H1 (cell line): ENCODE measurements at regions not wholly inside any gene's neighbourhood (a gene's known extent, or its start where the extent isn't known, plus 50 kb on each side); places are given as distances from the start of the nearest gene placed in this dataset.

Experiments
- CTCF ChIA-PET: fragments of 300-600 bp; sonication (Branson Sonifier 250); formaldehyde crosslinking; loops from one replicate; lab custom pipeline; 2021; ENCODE audit not compliant: partially characterized antibody; lab: Charles Lee
- POLR2A ChIA-PET: fragments of 300-600 bp; sonication (Branson Sonifier 250); formaldehyde crosslinking; loops from one replicate; lab custom pipeline; 2021; ENCODE audit warnings: inconsistent platforms; ENCODE audit not compliant: partially characterized antibody; lab: Charles Lee
- DNase-seq, 2 experiments: peaks; one replicate each; pipeline versions ENCODE4 v3.0.0 to v3.0.0-alpha.2; 2010 to 2022; ENCODE audit warnings: low spot score in 2 of 2, low read depth in 1 of 2, mixed read lengths in 1 of 2
- FAIRE-seq: peaks from 2 replicates; lab custom pipeline; 2011; peaks lifted over from hg19 to GRCh38; lab: Jason Lieb, UNC
- H2AFZ ChIP-seq: 2 replicates; pipeline ENCODE4 v1.8.1; 2012; ENCODE audit warnings: low read length, inconsistent platforms
- H2AK5ac ChIP-seq: 2 replicates; pipeline ENCODE4 v1.6.1; 2013; ENCODE audit warnings: low read depth, low read length
- H2BK120ac ChIP-seq: replicated peaks from 2 replicates; pipeline ENCODE3; 2013; ENCODE audit warnings: low read depth, low read length, inconsistent platforms
- H2BK12ac ChIP-seq: 2 replicates; pipeline ENCODE4 v1.6.1; 2013; ENCODE audit warnings: low read depth, low read length
- H2BK15ac ChIP-seq: 2 replicates; pipeline ENCODE4 v1.6.1; 2013; ENCODE audit warnings: low read length
- H2BK20ac ChIP-seq: 2 replicates; pipeline ENCODE4 v1.6.1; 2013; ENCODE audit warnings: low read length
- H2BK5ac ChIP-seq: 2 replicates; pipeline ENCODE4 v1.6.1; 2013; ENCODE audit warnings: low read depth, low read length
- H3K14ac ChIP-seq: 2 replicates; pipeline ENCODE4 v1.6.1; 2013; ENCODE audit warnings: inconsistent platforms; ENCODE audit not compliant: insufficient read length
- H3K18ac ChIP-seq: 2 replicates; pipeline ENCODE4 v1.6.1; 2013; ENCODE audit warnings: low read length; ENCODE audit errors: extremely low read depth
- H3K23ac ChIP-seq: 2 replicates; pipeline ENCODE4 v1.6.1; 2013; ENCODE audit warnings: inconsistent platforms; ENCODE audit not compliant: insufficient read length
- H3K23me2 ChIP-seq: 2 replicates; pipeline ENCODE4 v1.6.1; 2013; ENCODE audit warnings: low read depth, low read length
- H3K27ac ChIP-seq: 2 replicates; pipeline ENCODE4 v1.6.1; 2011; ENCODE audit warnings: low read depth, low read length, inconsistent platforms
- H3K27me3 ChIP-seq, 4 experiments: replicated peaks in 1 of 4; 1 replicate in 1 of 4; 2 replicates in 3 of 4; pipeline versions ENCODE4 v1.6.1 to v1.8.1; 2011 to 2013; ENCODE audit warnings: low read length in 3 of 4, mild to moderate bottlenecking in 3 of 4, inconsistent platforms in 2 of 4, mixed read lengths in 2 of 4, moderate library complexity in 1 of 4; ENCODE audit not compliant: control insufficient read depth in 3 of 4, insufficient read depth in 3 of 4; ENCODE audit errors: extremely low read depth in 1 of 4
- H3K36me3 ChIP-seq, 4 experiments: 2 replicates each; pipeline versions ENCODE4 v1.6.1 to v1.8.1; 2011 to 2013; ENCODE audit warnings: mild to moderate bottlenecking in 4 of 4, low read length in 3 of 4, moderate library complexity in 2 of 4, control low read depth in 1 of 4, inconsistent platforms in 1 of 4; ENCODE audit not compliant: insufficient read depth in 4 of 4, control insufficient read depth in 2 of 4
- H3K4ac ChIP-seq: replicated peaks from 2 replicates; pipeline ENCODE3; 2013; ENCODE audit warnings: low read length, low read depth, mixed read lengths, inconsistent platforms; ENCODE audit not compliant: insufficient read length
- H3K4me1 ChIP-seq, 4 experiments: replicated peaks in 1 of 4; 1 replicate in 1 of 4; 2 replicates in 3 of 4; pipeline versions ENCODE4 v1.6.1 to v1.8.1; 2011 to 2013; ENCODE audit warnings: low read length in 3 of 4, inconsistent platforms in 2 of 4, mixed read lengths in 1 of 4; ENCODE audit not compliant: insufficient read depth in 4 of 4, control insufficient read depth in 3 of 4
- H3K4me2 ChIP-seq, 2 experiments: 2 replicates each; pipeline versions ENCODE4 v1.6.1 to v1.8.1; 2011 to 2013; ENCODE audit warnings: low read depth in 2 of 2, low read length in 2 of 2, control low read depth in 1 of 2, inconsistent platforms in 1 of 2, mild to moderate bottlenecking in 1 of 2; ENCODE audit not compliant: insufficient read depth in 1 of 2
- H3K4me3 ChIP-seq, 4 experiments: fragments of 200-600, 300-600 bp in 1 of 4; sonication (generic), shearing (Covaris generic), sonication (Bioruptor Twin) in 1 of 4; 2 replicates each; pipeline versions ENCODE4 v1.5.1 to v1.8.1; 2011 to 2016; ENCODE audit warnings: low read length in 4 of 4, low read depth in 3 of 4, control low read depth in 2 of 4, inconsistent platforms in 2 of 4, mild to moderate bottlenecking in 2 of 4, mixed read lengths in 1 of 4, moderate library complexity in 1 of 4; ENCODE audit not compliant: insufficient read depth in 2 of 4; ENCODE audit errors: extremely low read depth in 1 of 4
- H3K56ac ChIP-seq: replicated peaks from 2 replicates; pipeline ENCODE3; 2013; ENCODE audit warnings: low read depth, mild to moderate bottlenecking, mixed read lengths, low read length, inconsistent platforms; ENCODE audit not compliant: insufficient read length
- H3K79me1 ChIP-seq: 2 replicates; pipeline ENCODE4 v1.6.1; 2013; ENCODE audit warnings: low read depth, low read length, control low read depth
- H3K79me2 ChIP-seq, 2 experiments: 2 replicates each; pipeline versions ENCODE4 v1.6.1 to v1.8.1; 2012 to 2013; ENCODE audit warnings: low read length in 2 of 2, mild to moderate bottlenecking in 2 of 2, inconsistent platforms in 1 of 2; ENCODE audit not compliant: insufficient read depth in 2 of 2, control insufficient read depth in 1 of 2
- H3K9ac ChIP-seq, 4 experiments: replicated peaks in 1 of 4; 1 replicate in 1 of 4; 2 replicates in 3 of 4; pipeline versions ENCODE4 v1.6.1 to v1.8.1; 2011 to 2013; ENCODE audit warnings: low read depth in 3 of 4, low read length in 3 of 4, control low read depth in 2 of 4, mild to moderate bottlenecking in 2 of 4, moderate library complexity in 2 of 4, inconsistent platforms in 1 of 4; ENCODE audit errors: extremely low read depth in 1 of 4
- H3K9me3 ChIP-seq, 2 experiments: 2 replicates each; pipeline versions ENCODE4 v1.6.1 to v1.8.1; 2012 to 2013; ENCODE audit warnings: mild to moderate bottlenecking in 2 of 2, moderate library complexity in 2 of 2, control low read depth in 1 of 2, inconsistent platforms in 1 of 2, low read depth in 1 of 2, low read length in 1 of 2, mixed read lengths in 1 of 2; ENCODE audit not compliant: insufficient read depth in 2 of 2
- H4K20me1 ChIP-seq, 2 experiments: replicated peaks in 1 of 2; 2 replicates each; pipeline versions ENCODE3 to v1.8.1; 2011 to 2013; ENCODE audit warnings: inconsistent platforms in 2 of 2, low read length in 2 of 2, mild to moderate bottlenecking in 1 of 2; ENCODE audit not compliant: insufficient read depth in 2 of 2, control insufficient read depth in 1 of 2
- H4K5ac ChIP-seq: 2 replicates; pipeline ENCODE4 v1.6.1; 2013; ENCODE audit warnings: low read length, low read depth, mixed read lengths, inconsistent platforms; ENCODE audit not compliant: insufficient read length
- H4K8ac ChIP-seq: 2 replicates; pipeline ENCODE4 v1.8.0; 2013; ENCODE audit warnings: mild to moderate bottlenecking, moderate library complexity, low read length, inconsistent platforms; ENCODE audit not compliant: insufficient read depth; ENCODE audit errors: extremely low read depth
- H4K91ac ChIP-seq: replicated peaks from 2 replicates; pipeline ENCODE3; 2013; ENCODE audit warnings: low read length, mixed read lengths, inconsistent platforms; ENCODE audit not compliant: insufficient read length
- BCL11A ChIP-seq, 2 experiments: IDR thresholded peaks; one replicate each; pipeline ENCODE4 v1.6.1; 2011; ENCODE audit warnings: low read depth in 2 of 2, low read length in 2 of 2, mild to moderate bottlenecking in 2 of 2
- CHD2 ChIP-seq: IDR thresholded peaks from 2 replicates; pipeline ENCODE4 v1.6.1; 2012; ENCODE audit warnings: low read length, improper control_type of control experiment
- EP300 ChIP-seq, 2 experiments: IDR thresholded peaks; 1 replicate in 1 of 2; 2 replicates in 1 of 2; pipeline ENCODE4 v1.6.1; 2011 to 2012; ENCODE audit warnings: low read depth in 2 of 2, low read length in 2 of 2, mild to moderate bottlenecking in 2 of 2, borderline replicate concordance in 1 of 2, inconsistent platforms in 1 of 2, moderate library complexity in 1 of 2
- GTF2F1 ChIP-seq: IDR thresholded peaks from 2 replicates; pipeline ENCODE4 v1.6.1; 2012; ENCODE audit warnings: low read depth, low read length, improper control_type of control experiment, borderline replicate concordance
- HDAC2 ChIP-seq, 2 experiments: fragments of 300-600 bp in 1 of 2; sonication (generic) in 1 of 2; IDR thresholded peaks; 2 replicates each; pipeline ENCODE4 v1.6.1; 2011 to 2012; ENCODE audit warnings: low read depth in 2 of 2, low read length in 2 of 2, mild to moderate bottlenecking in 2 of 2, moderate library complexity in 2 of 2, borderline replicate concordance in 1 of 2, inconsistent platforms in 1 of 2
- KDM5A ChIP-seq: fragments of 200-600 bp; IDR thresholded peaks from 2 replicates; pipeline ENCODE4 v1.7.1; 2012; ENCODE audit warnings: mild to moderate bottlenecking, low read length, inconsistent platforms, mixed read lengths
- NRF1 ChIP-seq: IDR thresholded peaks from 2 replicates; pipeline ENCODE4 v1.6.1; 2011; ENCODE audit warnings: mild to moderate bottlenecking, low read depth, low read length, improper control_type of control experiment
- POLR2AphosphoS5 ChIP-seq: IDR thresholded peaks from 2 replicates; pipeline ENCODE4 v1.6.1; 2011; ENCODE audit warnings: low read depth, low read length
- SRF ChIP-seq: IDR thresholded peaks from 2 replicates; pipeline ENCODE4 v1.6.1; 2011; ENCODE audit warnings: mild to moderate bottlenecking, low read depth, low read length, moderate library complexity
- TCF12 ChIP-seq: IDR thresholded peaks from 2 replicates; pipeline ENCODE4 v1.6.1; 2011; ENCODE audit warnings: low read depth, mild to moderate bottlenecking, low read length
- ZNF274 ChIP-seq: IDR thresholded peaks from 2 replicates; pipeline ENCODE4 v1.7.0; 2012; ENCODE audit warnings: low read length, borderline replicate concordance; ENCODE audit errors: extremely low read depth
- WGBS, 2 experiments: shearing (Covaris generic) in 1 of 2; methylation state at CpG; one replicate each; pipeline versions ENCODE4 v1.1.6 to v1.1.7; 2013 to 2015; ENCODE audit warnings: low lambda C conversion rate in 2 of 2, mixed read lengths in 2 of 2, inconsistent platforms in 1 of 2, low coverage in 1 of 2, missing lambda C conversion rate in 1 of 2; ENCODE audit not compliant: insufficient replicate concordance in 2 of 2, insufficient coverage in 1 of 2, insufficient read length in 1 of 2; ENCODE audit errors: extremely low coverage in 1 of 2, missing lambda C conversion rate in 1 of 2; 5-methylcytosine and 5-hydroxymethylcytosine counted together
- TF ChIP-seq, protein P1 (sequence below): IDR thresholded peaks from 2 replicates; pipeline ENCODE4 v1.6.1; 2012; ENCODE audit warnings: inconsistent platforms

DNA sequence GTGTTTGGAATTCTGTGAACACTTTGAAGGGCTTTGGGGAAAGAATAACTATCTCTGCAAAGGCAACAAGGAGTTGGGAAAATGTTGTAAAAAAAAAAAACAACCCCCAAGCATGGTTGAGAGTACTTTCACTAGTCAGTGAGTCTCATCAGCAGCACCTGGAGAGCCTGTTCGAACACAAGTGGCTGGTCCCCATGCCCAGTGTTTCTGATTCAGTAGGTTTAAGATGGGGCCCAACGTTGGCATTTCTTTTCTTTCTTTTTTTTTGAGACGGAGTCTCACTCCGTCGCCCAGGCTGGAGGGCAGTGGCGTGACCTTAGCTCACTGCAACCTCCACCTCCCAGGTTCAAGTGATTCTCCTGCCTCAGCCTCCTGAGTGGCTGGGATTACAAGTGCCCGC, 59.5 kb downstream of the KLF4 start:
- H2BK20ac ChIP-seq, result no peak overlapping the region
- peaks cover 0 to 8% (median 7%) of the 10 kb centered on the region in 4 experiments; a peak in 3 of 7 replicates for H3K27me3 ChIP-seq
- no peak overlapping the region for H2BK120ac ChIP-seq
- H3K23me2 ChIP-seq, result no peaks in the 10 kb centered on the region
- no peak overlapping the region for H2BK5ac ChIP-seq
- ChIA-PET POLR2A (no interaction called here), CTCF (interaction anchor here (0.9 to 2.3 kb wide), 2 partner anchors 14 to 36 kb away, joined by 3 to 9 read pairs; no protein-coding TSS in a partner anchor)
- FAIRE-seq (no peak), DNase-seq (no peak)
- H3K79me1 ChIP-seq, result no peaks in the 10 kb centered on the region
- no peaks in the 10 kb centered on the region for H3K79me2 ChIP-seq
- H3K4me2 ChIP-seq, result no peak overlapping the region
- H3K9ac ChIP-seq, result no peak overlapping the region
- H3K4me1 ChIP-seq, result no peaks in the 10 kb centered on the region; a peak in 1 of 7 replicates
- no peaks in the 10 kb centered on the region for H3K9me3 ChIP-seq
- no peak overlapping the region for H2AK5ac ChIP-seq
- no peak overlapping the region for H3K18ac ChIP-seq
- no peak overlapping the region for H3K4me3 ChIP-seq
- no peak overlapping the region for H3K27ac ChIP-seq
- TF ChIP-seq NRF1 (no peak), SRF (no peak), ZNF274 (no peak), HDAC2 (IDR thresholded peaks at IDR 0.05; ENCODE audit: borderline replicate concordance in 1 of 2, low read depth in 2 of 2, low read length in 2 of 2) (no peak), TCF12 (no peak), EP300 (IDR thresholded peaks at IDR 0.05; ENCODE audit: borderline replicate concordance in 1 of 2, low read depth in 2 of 2, low read length in 2 of 2) (no peak), KDM5A (no peak), CHD2 (no peak), POLR2AphosphoS5 (no peak), GTF2F1 (no peak), BCL11A (IDR thresholded peaks at IDR 0.05; ENCODE audit: low read depth in 2 of 2, low read length in 2 of 2) (no peak)
- TF ChIP-seq, protein P1, sequence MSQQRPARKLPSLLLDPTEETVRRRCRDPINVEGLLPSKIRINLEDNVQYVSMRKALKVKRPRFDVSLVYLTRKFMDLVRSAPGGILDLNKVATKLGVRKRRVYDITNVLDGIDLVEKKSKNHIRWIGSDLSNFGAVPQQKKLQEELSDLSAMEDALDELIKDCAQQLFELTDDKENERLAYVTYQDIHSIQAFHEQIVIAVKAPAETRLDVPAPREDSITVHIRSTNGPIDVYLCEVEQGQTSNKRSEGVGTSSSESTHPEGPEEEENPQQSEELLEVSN, result no peak
- H4K5ac ChIP-seq, result no peak overlapping the region
- H3K23ac ChIP-seq, result no peak overlapping the region
- no peak overlapping the region for H2BK15ac ChIP-seq
- H2BK12ac ChIP-seq, result no peak overlapping the region
- H4K20me1 ChIP-seq, result no peaks in the 10 kb centered on the region
- WGBS, 2 experiments, result 85% methylated on average over 5 of the region's 7 CpGs; no CpG with 5 or more reads in 1 of the 2 experiments
- no peak overlapping the region for H2AFZ ChIP-seq
- H3K4ac ChIP-seq, result no peak overlapping the region
- H3K36me3 ChIP-seq, result no peaks in the 10 kb centered on the region
- H4K8ac ChIP-seq, result no peak overlapping the region
- H4K91ac ChIP-seq, result no peak overlapping the region
- no peak overlapping the region for H3K56ac ChIP-seq
- H3K14ac ChIP-seq, result no peak overlapping the region
